Peyer's patch (tissue), 4 donors: ENCODE measurements at regions not wholly inside any gene's neighbourhood (a gene's known extent, or its start where the extent isn't known, plus 50 kb on each side); places are given as distances from the start of the nearest gene placed in this dataset.
"Not testable (repeated sequence)": the region's sequence is repeated elsewhere in the genome, so short reads cannot be mapped to it uniquely, and the experiment has no call there.

Experiments
- POLR2A ChIP-seq, 2 donors: fragments of 450-650 bp; IDR thresholded peaks; one replicate each; pipeline ENCODE4 v1.5.1; 2017; ENCODE audit warnings: antibody characterized with exemption in 2 of 2, mild to moderate bottlenecking in 2 of 2, moderate library complexity in 2 of 2
- TF ChIP-seq, protein P1 (sequence below), 6 experiments: fragments of 450-650 bp in 4 of 6; fragments of 200-600 bp in 2 of 6; sonication (generic) in 1 of 6; IDR thresholded peaks; one replicate each; pipeline ENCODE4 v1.5.1; 2017 to 2019; ENCODE audit warnings: antibody characterized with exemption in 6 of 6, mild to moderate bottlenecking in 3 of 6, moderate library complexity in 1 of 6

DNA sequence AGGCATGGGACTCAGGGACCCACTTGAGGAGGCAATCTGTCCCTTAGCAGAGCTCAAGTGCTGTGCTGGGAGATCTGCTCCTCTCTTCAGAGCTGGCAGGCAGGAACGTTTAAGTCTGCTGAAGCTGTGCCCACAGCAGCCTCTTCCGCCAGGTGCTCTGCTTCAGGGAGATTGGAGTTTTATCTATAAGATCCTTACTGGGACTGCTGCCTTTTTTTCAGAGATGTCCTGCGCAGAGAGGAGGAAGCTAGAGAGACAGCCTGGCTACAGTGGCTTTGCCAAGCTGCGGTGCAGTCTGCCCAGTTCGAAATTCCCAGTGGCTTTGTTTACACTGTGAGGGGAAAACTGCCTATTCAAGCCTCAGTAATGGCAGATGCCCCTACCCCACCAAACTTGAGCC is 329.8 kb downstream of the BMPER start:
- not testable (repeated sequence) for TF ChIP-seq POLR2A (IDR thresholded peaks at IDR 0.05)
- TF ChIP-seq, protein P1, sequence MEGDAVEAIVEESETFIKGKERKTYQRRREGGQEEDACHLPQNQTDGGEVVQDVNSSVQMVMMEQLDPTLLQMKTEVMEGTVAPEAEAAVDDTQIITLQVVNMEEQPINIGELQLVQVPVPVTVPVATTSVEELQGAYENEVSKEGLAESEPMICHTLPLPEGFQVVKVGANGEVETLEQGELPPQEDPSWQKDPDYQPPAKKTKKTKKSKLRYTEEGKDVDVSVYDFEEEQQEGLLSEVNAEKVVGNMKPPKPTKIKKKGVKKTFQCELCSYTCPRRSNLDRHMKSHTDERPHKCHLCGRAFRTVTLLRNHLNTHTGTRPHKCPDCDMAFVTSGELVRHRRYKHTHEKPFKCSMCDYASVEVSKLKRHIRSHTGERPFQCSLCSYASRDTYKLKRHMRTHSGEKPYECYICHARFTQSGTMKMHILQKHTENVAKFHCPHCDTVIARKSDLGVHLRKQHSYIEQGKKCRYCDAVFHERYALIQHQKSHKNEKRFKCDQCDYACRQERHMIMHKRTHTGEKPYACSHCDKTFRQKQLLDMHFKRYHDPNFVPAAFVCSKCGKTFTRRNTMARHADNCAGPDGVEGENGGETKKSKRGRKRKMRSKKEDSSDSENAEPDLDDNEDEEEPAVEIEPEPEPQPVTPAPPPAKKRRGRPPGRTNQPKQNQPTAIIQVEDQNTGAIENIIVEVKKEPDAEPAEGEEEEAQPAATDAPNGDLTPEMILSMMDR (IDR thresholded peaks at IDR 0.05): not testable (repeated sequence)
